ENCODE measurements at regions not wholly inside any gene's neighbourhood (a gene's known extent, or its start where the extent isn't known, plus 50 kb on each side); places are given as distances from the start of the nearest gene placed in this dataset.

- H3K4me3 ChIP-seq (ENCODE audit: insufficient read depth, low read length): no peak overlapping the region
- H2AFZ ChIP-seq (ENCODE audit: low read length): no peak overlapping the region
- no peaks in the 10 kb centered on the region for H3K79me2 ChIP-seq (ENCODE audit: insufficient read depth, low read length)
- no peaks in the 10 kb centered on the region for H3K4me1 ChIP-seq (ENCODE audit: insufficient read depth, low read length)
- no peak for DNase-seq (ENCODE audit: insufficient read length, low spot score, missing footprints)
- H4K20me1 ChIP-seq (ENCODE audit: insufficient read depth, low read length): no peaks in the 10 kb centered on the region
- H3K27ac ChIP-seq (ENCODE audit: low read depth, low read length): no peak overlapping the region
- H3K9me3 ChIP-seq (ENCODE audit: low read depth, low read length): no peaks in the 10 kb centered on the region
- TF ChIP-seq, protein P1, sequence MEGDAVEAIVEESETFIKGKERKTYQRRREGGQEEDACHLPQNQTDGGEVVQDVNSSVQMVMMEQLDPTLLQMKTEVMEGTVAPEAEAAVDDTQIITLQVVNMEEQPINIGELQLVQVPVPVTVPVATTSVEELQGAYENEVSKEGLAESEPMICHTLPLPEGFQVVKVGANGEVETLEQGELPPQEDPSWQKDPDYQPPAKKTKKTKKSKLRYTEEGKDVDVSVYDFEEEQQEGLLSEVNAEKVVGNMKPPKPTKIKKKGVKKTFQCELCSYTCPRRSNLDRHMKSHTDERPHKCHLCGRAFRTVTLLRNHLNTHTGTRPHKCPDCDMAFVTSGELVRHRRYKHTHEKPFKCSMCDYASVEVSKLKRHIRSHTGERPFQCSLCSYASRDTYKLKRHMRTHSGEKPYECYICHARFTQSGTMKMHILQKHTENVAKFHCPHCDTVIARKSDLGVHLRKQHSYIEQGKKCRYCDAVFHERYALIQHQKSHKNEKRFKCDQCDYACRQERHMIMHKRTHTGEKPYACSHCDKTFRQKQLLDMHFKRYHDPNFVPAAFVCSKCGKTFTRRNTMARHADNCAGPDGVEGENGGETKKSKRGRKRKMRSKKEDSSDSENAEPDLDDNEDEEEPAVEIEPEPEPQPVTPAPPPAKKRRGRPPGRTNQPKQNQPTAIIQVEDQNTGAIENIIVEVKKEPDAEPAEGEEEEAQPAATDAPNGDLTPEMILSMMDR (IDR thresholded peaks at IDR 0.05; ENCODE audit: extremely low read depth, low read depth, low read length): no peak
- no peak overlapping the region for H3K4me2 ChIP-seq (ENCODE audit: insufficient read depth, low read length)
- no peaks in the 10 kb centered on the region for H3K36me3 ChIP-seq (ENCODE audit: insufficient read depth, low read length)
- peaks cover 5% of the 10 kb centered on the region for H3K27me3 ChIP-seq (ENCODE audit: insufficient read depth, low read length)
Observed at GRCh38 chr9:20200581-20200980, 411.7 kb upstream of the SLC24A2 start.

GRCh38 chr9:20199111-20199510 lies 410.3 kb upstream of the SLC24A2 start:
- H3K36me3 ChIP-seq (ENCODE audit: insufficient read depth, low read length): no peaks in the 10 kb centered on the region
- H3K79me2 ChIP-seq (ENCODE audit: insufficient read depth, low read length): no peaks in the 10 kb centered on the region
- no peak overlapping the region for H3K4me2 ChIP-seq (ENCODE audit: insufficient read depth, low read length)
- H3K4me3 ChIP-seq (ENCODE audit: insufficient read depth, low read length): no peak overlapping the region
- no peaks in the 10 kb centered on the region for H3K4me1 ChIP-seq (ENCODE audit: insufficient read depth, low read length)
- TF ChIP-seq, protein P1 (IDR thresholded peaks at IDR 0.05; ENCODE audit: extremely low read depth, low read depth, low read length): no peak
- no peak for DNase-seq (ENCODE audit: insufficient read length, low spot score, missing footprints)
- H3K27me3 ChIP-seq (ENCODE audit: insufficient read depth, low read length): peaks cover 5% of the 10 kb centered on the region
- no peak overlapping the region for H2AFZ ChIP-seq (ENCODE audit: low read length)
- no peak overlapping the region for H3K27ac ChIP-seq (ENCODE audit: low read depth, low read length)
- H4K20me1 ChIP-seq (ENCODE audit: insufficient read depth, low read length): no peaks in the 10 kb centered on the region
- H3K9me3 ChIP-seq (ENCODE audit: low read depth, low read length): no peaks in the 10 kb centered on the region

DNA sequence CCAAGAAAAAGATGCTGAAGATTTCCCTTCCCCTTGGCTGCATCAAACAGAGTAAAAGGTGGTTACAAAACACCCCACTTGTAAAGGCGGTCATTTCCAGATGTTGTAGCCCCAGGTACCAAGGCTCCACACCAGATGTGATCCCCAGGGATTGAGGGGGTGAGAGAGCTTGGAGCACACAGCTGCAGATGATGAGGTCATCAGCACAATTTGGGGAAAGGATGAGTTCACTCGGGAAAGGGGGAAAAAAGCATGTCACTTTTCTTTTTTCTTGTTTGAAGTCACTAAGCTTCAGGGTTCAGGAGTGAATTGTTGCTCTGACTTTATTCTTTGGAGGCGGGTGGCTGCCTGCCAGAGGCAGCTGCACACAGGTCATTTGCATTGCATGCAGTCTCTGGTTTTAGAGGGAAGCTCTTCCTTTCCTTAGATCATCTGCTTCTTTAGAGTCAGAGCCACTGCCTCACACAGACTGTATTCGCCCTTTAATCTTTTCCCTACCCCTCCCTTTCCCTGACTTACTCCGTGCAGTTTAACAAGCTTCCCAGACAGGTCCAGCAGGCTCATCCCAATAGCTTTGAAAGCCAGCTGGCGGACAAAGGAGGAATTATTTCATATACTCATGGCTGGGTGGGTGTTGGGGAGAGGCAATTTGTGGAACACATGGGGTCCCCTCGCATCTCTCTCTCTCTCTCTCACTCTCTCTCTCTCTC lies 409.3 kb upstream of the SLC24A2 start:
- H3K79me2 ChIP-seq (ENCODE audit: insufficient read depth, low read length): no peaks in the 10 kb centered on the region
- H3K27ac ChIP-seq (ENCODE audit: low read depth, low read length): no peak overlapping the region
- DNase-seq (ENCODE audit: insufficient read length, low spot score, missing footprints): no peak
- no peak overlapping the region for H3K4me2 ChIP-seq (ENCODE audit: insufficient read depth, low read length)
- TF ChIP-seq, protein P1 (IDR thresholded peaks at IDR 0.05; ENCODE audit: extremely low read depth, low read depth, low read length): no peak
- no peaks in the 10 kb centered on the region for H3K4me1 ChIP-seq (ENCODE audit: insufficient read depth, low read length)
- H3K4me3 ChIP-seq (ENCODE audit: insufficient read depth, low read length): no peak overlapping the region
- no peaks in the 10 kb centered on the region for H3K9me3 ChIP-seq (ENCODE audit: low read depth, low read length)
- no peak overlapping the region for H2AFZ ChIP-seq (ENCODE audit: low read length)
- H3K36me3 ChIP-seq (ENCODE audit: insufficient read depth, low read length): no peaks in the 10 kb centered on the region
- H3K27me3 ChIP-seq (ENCODE audit: insufficient read depth, low read length): peaks cover 5% of the 10 kb centered on the region
- H4K20me1 ChIP-seq (ENCODE audit: insufficient read depth, low read length): no peaks in the 10 kb centered on the region

GRCh38 chr9:20191228-20191840 lies 402.5 kb upstream of the SLC24A2 start:
- H3K27me3 ChIP-seq (ENCODE audit: insufficient read depth, low read length): peaks cover 7% of the 10 kb centered on the region
- TF ChIP-seq, protein P1 (IDR thresholded peaks at IDR 0.05; ENCODE audit: extremely low read depth, low read depth, low read length): peak; percentile 27
- H3K36me3 ChIP-seq (ENCODE audit: insufficient read depth, low read length): no peaks in the 10 kb centered on the region
- no peaks in the 10 kb centered on the region for H3K9me3 ChIP-seq (ENCODE audit: low read depth, low read length)
- no peak overlapping the region for H3K4me3 ChIP-seq (ENCODE audit: insufficient read depth, low read length)
- DNase-seq (ENCODE audit: insufficient read length, low spot score, missing footprints): peak; percentile 83
- H3K79me2 ChIP-seq (ENCODE audit: insufficient read depth, low read length): no peaks in the 10 kb centered on the region
- no peak overlapping the region for H2AFZ ChIP-seq (ENCODE audit: low read length)
- H3K27ac ChIP-seq (ENCODE audit: low read depth, low read length): no peak overlapping the region
- H3K4me1 ChIP-seq (ENCODE audit: insufficient read depth, low read length): no peaks in the 10 kb centered on the region
- H3K4me2 ChIP-seq (ENCODE audit: insufficient read depth, low read length): no peak overlapping the region
- H4K20me1 ChIP-seq (ENCODE audit: insufficient read depth, low read length): no peaks in the 10 kb centered on the region
